UCSD-AML1 (cell line): ENCODE measurements at regions not wholly inside any gene's neighbourhood (a gene's known extent, or its start where the extent isn't known, plus 50 kb on each side); places are given as distances from the start of the nearest gene placed in this dataset.

Experiments used
- DNase-seq: peaks from one replicate; lab custom pipeline; 2025; ENCODE audit not compliant: unreplicated experiment; lab: John Stamatoyannopoulos, UW

- DNase-seq = no peak
These were observed 195.4 kb upstream of the C14orf180 start for GRCh38 chr14:104383996-104384775.

- no peak for DNase-seq
These were observed 194.8 kb upstream of the C14orf180 start for GRCh38 chr14:104384776-104385071.

DNA sequence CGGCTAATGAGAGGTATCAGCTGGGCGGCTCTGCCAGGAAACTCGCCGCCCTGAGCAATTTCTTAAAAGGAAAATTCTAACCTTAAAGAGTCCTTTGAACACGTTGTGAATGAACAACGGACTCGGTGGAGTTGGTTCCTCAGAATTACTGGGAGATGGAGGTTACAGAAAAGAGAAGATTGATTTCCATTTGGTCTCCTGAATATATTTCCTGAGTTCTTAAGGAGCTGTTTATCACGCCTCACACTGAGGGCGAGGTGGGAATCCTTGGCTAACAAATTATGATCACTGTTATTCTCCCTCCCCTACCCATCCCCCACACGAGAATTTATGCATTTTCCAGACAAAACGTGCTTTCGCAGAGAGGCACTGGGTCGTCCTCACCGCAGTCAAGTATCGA is 194.5 kb upstream of the C14orf180 start:
- DNase-seq = no peak

GRCh38 chr14:104385531-104386101 is 193.9 kb upstream of the C14orf180 start:
- DNase-seq = no peak

DNA sequence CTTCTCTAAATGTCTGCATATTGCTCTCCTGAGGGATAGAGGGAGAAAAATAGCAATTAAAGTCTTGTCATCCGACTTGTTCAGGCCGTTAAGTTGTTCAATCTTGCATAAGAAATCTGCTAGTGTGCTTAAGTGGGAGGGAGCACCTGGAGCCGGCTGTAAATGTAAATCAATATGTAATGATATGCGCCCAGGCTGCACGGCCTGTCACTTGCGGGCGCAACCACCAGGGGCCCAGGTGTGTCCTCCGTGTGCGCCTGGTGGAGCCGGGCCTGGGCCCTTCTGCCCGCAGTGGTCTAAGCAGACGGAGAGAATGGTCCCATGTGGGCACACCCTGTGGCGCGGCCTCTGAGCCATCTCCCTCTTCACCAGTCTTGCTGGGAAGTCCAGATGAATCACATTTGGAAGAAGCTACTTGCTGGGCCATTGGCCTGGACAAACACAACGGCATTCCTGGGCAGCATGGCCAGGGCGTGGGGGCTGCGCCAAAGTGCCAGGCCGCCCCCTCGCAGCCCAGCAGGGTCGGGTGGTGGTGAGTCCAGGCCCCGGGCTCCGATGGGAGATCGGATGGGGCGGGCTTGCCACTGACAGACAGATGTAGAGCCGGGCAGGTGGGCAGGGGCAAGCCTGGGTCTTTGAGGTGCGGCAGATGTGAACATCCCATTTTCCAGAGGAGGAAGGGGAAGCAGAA is 193.3 kb upstream of the C14orf180 start:
- no peak for DNase-seq

- DNase-seq = no peak
These were observed 192.2 kb upstream of the C14orf180 start for GRCh38 chr14:104387022-104388010.

GRCh38 chr14:104388011-104388521 is 191.5 kb upstream of the C14orf180 start:
- DNase-seq = no peak

- no peak for DNase-seq
These were observed 190.8 kb upstream of the C14orf180 start for GRCh38 chr14:104388541-104389325.

- DNase-seq = peak; percentile 64
These were observed 190.0 kb upstream of the C14orf180 start for GRCh38 chr14:104389326-104390220.

GRCh38 chr14:104390221-104390931 is 189.2 kb upstream of the C14orf180 start:
- DNase-seq = no peak

GRCh38 chr14:104390941-104391901 is 188.3 kb upstream of the C14orf180 start:
- DNase-seq = no peak

DNA sequence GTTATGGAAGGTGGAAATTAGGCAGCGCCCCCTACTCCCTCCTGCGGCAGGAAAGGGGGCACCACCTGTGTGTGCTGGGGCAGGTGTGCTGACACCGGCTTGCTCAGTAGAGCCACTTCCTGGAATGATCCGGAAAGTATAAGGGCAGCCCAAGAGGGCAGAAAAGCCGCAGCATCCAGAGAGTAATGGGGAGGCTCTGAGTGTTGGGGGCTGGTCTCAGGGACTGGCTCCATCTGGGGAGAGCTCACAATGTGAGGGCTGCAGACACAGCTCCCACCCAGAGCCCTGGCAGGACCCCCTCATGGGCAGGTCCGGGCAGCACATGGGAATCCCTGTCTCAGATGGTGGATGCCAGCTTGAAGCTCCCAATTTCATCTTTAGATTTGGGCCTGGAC is 187.6 kb upstream of the C14orf180 start:
- DNase-seq = no peak

DNA sequence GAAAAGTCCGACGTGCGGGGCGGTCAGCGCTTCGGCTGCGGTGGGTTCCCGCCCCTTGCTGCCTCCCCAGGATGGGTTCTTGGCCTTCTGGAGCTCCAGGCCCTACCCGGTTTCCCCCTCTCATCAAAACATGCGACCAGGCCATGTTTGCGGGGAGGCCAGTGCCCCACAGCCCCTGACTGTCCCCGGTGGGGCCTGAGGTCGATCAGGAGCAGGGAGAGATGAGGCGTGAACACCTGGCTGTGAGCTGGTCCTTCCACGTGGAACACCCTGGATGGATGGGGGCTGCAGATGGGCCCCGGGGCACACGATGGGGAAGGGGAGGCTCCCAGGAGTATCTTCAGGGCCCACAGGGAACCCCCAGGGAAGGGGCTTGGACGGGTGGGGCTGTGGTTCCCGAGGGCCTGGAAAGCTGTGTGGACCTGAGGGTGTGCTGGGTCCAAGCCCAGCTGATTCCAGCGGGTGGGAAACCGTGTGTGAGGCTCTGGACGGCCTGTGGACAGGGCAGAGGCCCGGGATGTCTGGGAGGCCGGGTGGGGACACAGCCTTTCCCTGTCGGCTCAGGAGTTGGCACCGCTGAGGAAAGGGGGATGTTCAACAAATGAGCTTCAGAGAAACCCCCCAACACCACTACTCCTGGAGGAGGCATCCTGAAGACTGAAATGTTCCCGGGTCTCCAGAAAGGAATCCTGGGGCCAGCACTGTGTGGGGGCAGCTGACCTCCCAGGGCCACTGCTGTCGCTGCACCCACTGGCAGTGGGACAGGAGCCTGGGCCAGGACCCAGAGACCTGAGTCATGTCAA is 187.0 kb upstream of the C14orf180 start:
- no peak for DNase-seq

- no peak for DNase-seq
These were observed 186.2 kb upstream of the C14orf180 start for GRCh38 chr14:104393199-104393897.

DNA sequence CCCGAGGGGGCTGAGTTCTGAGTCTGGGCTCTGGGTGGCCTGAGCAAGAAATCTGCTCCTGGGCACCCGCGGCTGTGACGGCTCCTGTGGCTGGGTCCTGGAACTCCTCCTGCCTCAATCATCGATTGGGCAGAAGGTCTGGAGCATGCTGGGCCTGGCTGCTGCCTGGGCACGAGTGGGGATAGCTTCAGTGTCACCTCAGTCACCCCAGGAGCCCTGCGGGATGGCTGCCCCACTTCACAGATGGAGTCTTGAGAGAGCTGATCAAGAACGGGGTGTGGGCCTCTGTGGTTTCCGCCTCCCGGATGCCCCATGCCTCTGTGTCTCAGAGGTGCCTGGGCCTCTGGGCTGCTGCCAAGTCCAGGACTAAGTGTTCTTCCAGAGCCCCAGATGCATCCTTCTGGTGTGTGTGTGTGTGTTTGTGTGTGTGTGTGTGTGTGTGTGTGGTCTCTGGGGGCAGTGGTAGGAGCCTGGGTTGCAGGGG is 185.6 kb upstream of the C14orf180 start:
- DNase-seq = peak; percentile 91

DNA sequence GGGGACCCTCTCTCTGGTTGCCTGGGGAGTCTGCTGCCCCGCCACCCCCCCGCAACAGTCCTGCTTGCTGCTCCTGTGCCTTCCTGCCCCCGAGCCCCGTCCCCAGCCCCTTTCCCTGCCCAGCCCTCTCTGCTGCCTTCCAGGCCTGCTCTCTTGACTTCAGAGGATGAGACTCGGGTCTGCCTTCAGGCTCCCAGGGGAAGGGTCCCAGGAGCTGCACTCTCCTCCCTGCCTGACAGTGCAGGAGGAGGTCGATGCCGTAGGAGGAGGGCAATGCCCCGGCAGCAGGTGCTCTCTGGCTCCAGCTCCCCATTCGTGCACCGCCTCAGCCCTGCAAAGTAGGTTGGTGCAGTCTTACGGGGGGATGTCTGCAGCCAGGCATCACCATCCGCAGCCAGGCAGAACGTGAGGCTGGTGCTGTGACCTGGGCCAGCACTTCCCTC is 185.1 kb upstream of the C14orf180 start:
- no peak for DNase-seq
